Natural killer cell (primary cell): ENCODE measurements at regions not wholly inside any gene's neighbourhood (a gene's known extent, or its start where the extent isn't known, plus 50 kb on each side); places are given as distances from the start of the nearest gene placed in this dataset.

Source experiments
- ATAC-seq, 3 donors: fragments of 150-1000 bp in 2 of 3; fragments of 200-7000 bp in 1 of 3; cut with Tn5 transposase; 1 replicate in 1 of 3; 2 replicates in 2 of 3; pipeline ENCODE4 v1.10.0; 2021; ENCODE audit warnings: mild to moderate bottlenecking in 2 of 3, moderate library complexity in 2 of 3
- DNase-seq, 2 donors: peaks; one replicate each; pipeline versions ENCODE4 v3.0.0 to v3.0.0-alpha.2; 2013 to 2021; ENCODE audit warnings: mixed read lengths in 1 of 2
- H3K27ac ChIP-seq: one replicate; pipeline ENCODE4 v1.5.1; 2013; ENCODE audit warnings: mild to moderate bottlenecking, low read length
- H3K27me3 ChIP-seq: one replicate; pipeline ENCODE4 v1.6.1; 2013; ENCODE audit warnings: low read length; ENCODE audit not compliant: control insufficient read depth, insufficient read depth
- H3K36me3 ChIP-seq: one replicate; pipeline ENCODE4 v1.6.1; 2013; ENCODE audit warnings: low read length; ENCODE audit not compliant: control insufficient read depth, insufficient read depth
- H3K4me1 ChIP-seq: one replicate; pipeline ENCODE4 v1.6.1; 2013; ENCODE audit warnings: low read length; ENCODE audit not compliant: control insufficient read depth, insufficient read depth
- H3K4me3 ChIP-seq: one replicate; pipeline ENCODE4 v1.5.1; 2013; ENCODE audit warnings: low read length
- H3K9me3 ChIP-seq: one replicate; pipeline ENCODE4 v1.6.1; 2013; ENCODE audit warnings: low read length; ENCODE audit not compliant: control insufficient read depth, insufficient read depth
- H3K27ac Mint-ChIP-seq, 2 donors: one replicate each; pipeline ENCODE4 v1.8.0; 2022; ENCODE audit warnings: mild to moderate bottlenecking in 2 of 2, mixed read lengths in 2 of 2, moderate library complexity in 1 of 2
- H3K27me3 Mint-ChIP-seq, 2 donors: one replicate each; pipeline ENCODE4 v1.8.0; 2022; ENCODE audit warnings: low read depth in 2 of 2, mixed read lengths in 2 of 2
- H3K36me3 Mint-ChIP-seq: one replicate; pipeline ENCODE4 v1.8.0; 2022; ENCODE audit warnings: mixed read lengths
- H3K4me1 Mint-ChIP-seq, 2 donors: one replicate each; pipeline ENCODE4 v1.8.0; 2022; ENCODE audit warnings: mixed read lengths in 2 of 2
- H3K4me3 Mint-ChIP-seq: one replicate; pipeline ENCODE4 v1.8.0; 2022; ENCODE audit warnings: mild to moderate bottlenecking, moderate library complexity, mixed read lengths
- H3K9me3 Mint-ChIP-seq, 2 donors: one replicate each; pipeline ENCODE4 v1.8.0; 2022; ENCODE audit warnings: mixed read lengths in 2 of 2
- WGBS: methylation state at CpG from one replicate; pipeline ENCODE4 v1.1.7; 2013; ENCODE audit warnings: missing lambda C conversion rate; ENCODE audit not compliant: insufficient coverage; 5-methylcytosine and 5-hydroxymethylcytosine counted together
- intact Hi-C: fragments of 100-400 bp; cut with micrococcal nuclease; formaldehyde crosslinking; loops from one replicate; pipeline ENCODE4 v1.14.2; 2022
- TF ChIP-seq, protein P1 (sequence below): fragments of 200-600 bp; IDR thresholded peaks from one replicate; pipeline ENCODE4 v1.8.0; 2022; ENCODE audit warnings: antibody characterized with exemption

DNA sequence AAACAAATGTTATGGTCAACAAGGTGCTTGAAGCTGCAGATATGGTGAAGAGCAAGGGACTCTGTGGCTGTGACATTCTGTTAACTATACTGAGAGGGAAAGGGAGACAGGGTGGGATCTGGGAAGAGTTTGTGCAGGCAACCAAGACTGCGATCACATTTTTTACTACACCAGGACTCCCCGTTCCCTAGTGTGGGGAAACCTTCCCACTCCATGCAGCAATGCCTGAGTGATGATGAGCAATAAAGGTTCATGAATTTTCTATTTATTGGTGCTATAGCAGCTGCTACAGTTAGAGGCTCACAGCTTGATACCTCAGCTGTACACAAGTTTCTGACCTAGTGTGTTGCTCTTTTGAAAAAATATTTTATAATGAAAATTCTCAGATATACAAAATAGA lies 160.9 kb upstream of the SGO1 start:
- WGBS, result no CpG with 5 or more reads among the region's 2 CpGs
- Mint-ChIP-seq H3K9me3 (peaks cover 0 to 2% of the 10 kb centered on the region in 2 donors), H3K27me3 (no peaks in the 10 kb centered on the region), H3K36me3 (no peaks in the 10 kb centered on the region), H3K4me3 (no peak overlapping the region), H3K4me1 (no peaks in the 10 kb centered on the region), H3K27ac (no peak overlapping the region)
- Histone ChIP-seq H3K27me3 (no peaks in the 10 kb centered on the region), H3K4me3 (no peak overlapping the region), H3K4me1 (no peaks in the 10 kb centered on the region), H3K36me3 (no peaks in the 10 kb centered on the region), H3K27ac (no peak overlapping the region), H3K9me3 (no peaks in the 10 kb centered on the region)
- ATAC-seq, result no peak
- TF ChIP-seq, protein P1, sequence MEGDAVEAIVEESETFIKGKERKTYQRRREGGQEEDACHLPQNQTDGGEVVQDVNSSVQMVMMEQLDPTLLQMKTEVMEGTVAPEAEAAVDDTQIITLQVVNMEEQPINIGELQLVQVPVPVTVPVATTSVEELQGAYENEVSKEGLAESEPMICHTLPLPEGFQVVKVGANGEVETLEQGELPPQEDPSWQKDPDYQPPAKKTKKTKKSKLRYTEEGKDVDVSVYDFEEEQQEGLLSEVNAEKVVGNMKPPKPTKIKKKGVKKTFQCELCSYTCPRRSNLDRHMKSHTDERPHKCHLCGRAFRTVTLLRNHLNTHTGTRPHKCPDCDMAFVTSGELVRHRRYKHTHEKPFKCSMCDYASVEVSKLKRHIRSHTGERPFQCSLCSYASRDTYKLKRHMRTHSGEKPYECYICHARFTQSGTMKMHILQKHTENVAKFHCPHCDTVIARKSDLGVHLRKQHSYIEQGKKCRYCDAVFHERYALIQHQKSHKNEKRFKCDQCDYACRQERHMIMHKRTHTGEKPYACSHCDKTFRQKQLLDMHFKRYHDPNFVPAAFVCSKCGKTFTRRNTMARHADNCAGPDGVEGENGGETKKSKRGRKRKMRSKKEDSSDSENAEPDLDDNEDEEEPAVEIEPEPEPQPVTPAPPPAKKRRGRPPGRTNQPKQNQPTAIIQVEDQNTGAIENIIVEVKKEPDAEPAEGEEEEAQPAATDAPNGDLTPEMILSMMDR, result no peak
- no peak for DNase-seq
- intact Hi-C loops, result no loop called here

DNA sequence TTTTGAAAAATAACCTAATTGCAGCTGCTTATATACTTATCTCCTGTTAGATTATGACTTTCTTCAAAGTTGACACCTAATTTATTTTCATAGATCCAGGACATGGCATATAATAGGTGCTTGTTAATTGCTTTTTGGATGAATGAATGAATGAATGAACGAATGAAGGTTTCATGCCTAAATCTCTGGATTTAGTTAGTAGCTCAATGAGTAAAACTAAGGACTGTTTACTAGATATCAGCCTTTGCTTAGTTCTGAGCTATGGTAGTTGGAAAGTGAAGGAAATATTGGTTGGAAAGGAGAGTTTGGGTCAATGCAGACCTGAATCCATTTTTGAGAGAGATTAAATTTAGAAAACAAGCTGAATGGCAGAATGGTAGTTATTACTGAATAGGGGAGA lies 160.4 kb upstream of the SGO1 start:
- TF ChIP-seq, protein P1, result no peak
- H3K9me3 Mint-ChIP-seq, result no peaks in the 10 kb centered on the region
- no peaks in the 10 kb centered on the region for H3K4me1 ChIP-seq
- no peak overlapping the region for H3K4me3 Mint-ChIP-seq
- no peaks in the 10 kb centered on the region for H3K9me3 ChIP-seq
- no peaks in the 10 kb centered on the region for H3K36me3 ChIP-seq
- H3K4me3 ChIP-seq, result no peak overlapping the region
- DNase-seq, result no peak
- no peak overlapping the region for H3K27ac ChIP-seq
- WGBS, result 53% methylated on average over 1 of the region's 1 CpG
- H3K27me3 ChIP-seq, result no peaks in the 10 kb centered on the region
- H3K36me3 Mint-ChIP-seq, result no peaks in the 10 kb centered on the region
- no peak overlapping the region for H3K27ac Mint-ChIP-seq
- H3K4me1 Mint-ChIP-seq, result no peaks in the 10 kb centered on the region
- H3K27me3 Mint-ChIP-seq, result no peaks in the 10 kb centered on the region
- ATAC-seq, result no peak
- intact Hi-C loops, result no loop called here

DNA sequence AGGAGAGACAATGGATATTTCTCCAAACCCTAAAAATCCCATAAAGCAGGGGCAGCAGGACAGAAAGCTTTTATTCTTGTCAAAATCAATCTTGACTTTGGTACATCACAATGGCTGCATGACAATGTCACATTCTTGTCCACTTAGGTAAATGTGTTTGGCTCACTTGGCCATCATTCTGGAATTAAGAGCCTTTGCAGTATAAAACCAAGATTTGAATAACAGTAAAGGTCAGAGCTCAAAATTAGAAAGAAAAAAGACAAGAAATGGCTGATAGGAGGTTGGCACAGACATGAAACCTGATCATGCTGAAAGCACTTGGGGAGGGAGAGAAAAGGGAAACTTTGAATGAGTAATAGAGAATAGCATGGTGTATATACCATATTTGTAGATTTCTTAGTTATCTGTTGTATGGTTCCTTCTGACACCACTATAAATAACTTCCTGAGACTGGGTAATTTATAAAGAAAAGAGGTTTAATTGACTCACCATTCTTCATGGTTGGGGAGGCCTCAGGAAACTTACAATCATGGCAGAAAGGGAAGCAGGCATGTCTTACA lies 158.5 kb upstream of the SGO1 start:
- Mint-ChIP-seq H3K4me1 (peaks cover 0 to 8% of the 10 kb centered on the region in 2 donors), H3K27ac (no peak overlapping the region), H3K27me3 (no peaks in the 10 kb centered on the region), H3K9me3 (no peaks in the 10 kb centered on the region), H3K4me3 (no peak overlapping the region), H3K36me3 (no peaks in the 10 kb centered on the region)
- Histone ChIP-seq H3K4me3 (no peak overlapping the region), H3K27ac (no peak overlapping the region), H3K4me1 (no peaks in the 10 kb centered on the region), H3K36me3 (no peaks in the 10 kb centered on the region), H3K27me3 (no peaks in the 10 kb centered on the region), H3K9me3 (no peaks in the 10 kb centered on the region)
- intact Hi-C loops, result no loop called here
- DNase-seq (no peak), ATAC-seq (no peak)
- TF ChIP-seq, protein P1, result no peak

DNA sequence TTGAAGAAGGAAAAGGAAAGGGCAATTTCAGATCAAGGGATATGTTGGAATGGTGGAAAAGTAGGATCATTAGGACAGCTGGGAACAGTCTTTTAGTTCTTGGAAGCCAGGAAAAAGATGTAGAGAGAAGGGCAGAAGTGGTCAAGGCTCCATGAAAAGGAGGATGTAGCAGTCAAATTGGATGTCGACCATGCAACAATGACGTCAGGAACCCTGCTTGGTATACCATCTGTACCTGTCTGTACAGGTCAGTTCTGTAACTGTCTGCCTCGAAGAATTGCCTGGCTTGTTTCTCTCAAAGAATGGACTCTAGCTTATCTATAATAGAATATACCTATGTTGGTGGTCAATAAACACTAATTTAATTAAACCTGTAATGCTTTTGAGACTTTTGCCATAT lies 157.8 kb upstream of the SGO1 start:
- 83% methylated on average over 3 of the region's 3 CpGs for WGBS
- Histone ChIP-seq H3K27me3 (no peaks in the 10 kb centered on the region), H3K36me3 (no peaks in the 10 kb centered on the region), H3K9me3 (no peaks in the 10 kb centered on the region), H3K4me1 (no peaks in the 10 kb centered on the region), H3K27ac (no peak overlapping the region), H3K4me3 (no peak overlapping the region)
- no peaks in the 10 kb centered on the region for H3K9me3 Mint-ChIP-seq
- intact Hi-C loops, result no loop called here
- TF ChIP-seq, protein P1, result no peak
- DNase-seq (no peak), ATAC-seq (no peak)
- no peaks in the 10 kb centered on the region for H3K27me3 Mint-ChIP-seq
- H3K36me3 Mint-ChIP-seq, result no peaks in the 10 kb centered on the region
- peaks cover 0 to 8% of the 10 kb centered on the region in 2 donors for H3K4me1 Mint-ChIP-seq
- H3K4me3 Mint-ChIP-seq, result no peak overlapping the region
- H3K27ac Mint-ChIP-seq, result no peak overlapping the region
